NCI-H1694 (cell line): ENCODE measurements at regions not wholly inside any gene's neighbourhood (a gene's known extent, or its start where the extent isn't known, plus 50 kb on each side); places are given as distances from the start of the nearest gene placed in this dataset.
"Not testable (repeated sequence)": the region's sequence is repeated elsewhere in the genome, so short reads cannot be mapped to it uniquely, and the experiment has no call there.

ENCODE experiments used
- DNase-seq: peaks from one replicate; lab custom pipeline; 2025; lab: John Stamatoyannopoulos, UW

- DNase-seq = no peak
These were observed 50.0 kb upstream of the RASGRP1 start for GRCh38 chr15:38614621-38615020.

- no peak for DNase-seq
These were observed 53.2 kb upstream of the RASGRP1 start for GRCh38 chr15:38617831-38618230.

- DNase-seq = no peak
These were observed 53.8 kb upstream of the RASGRP1 start for GRCh38 chr15:38618242-38618955.

- DNase-seq = no peak
These were observed 55.5 kb upstream of the RASGRP1 start for GRCh38 chr15:38620098-38620497.

GRCh38 chr15:38620851-38621594, 56.4 kb upstream of the RASGRP1 start:
- peak; percentile 23 for DNase-seq

- no peak for DNase-seq
These were observed 57.7 kb upstream of the RASGRP1 start for GRCh38 chr15:38622304-38622703.

GRCh38 chr15:38622908-38623307, 58.3 kb upstream of the RASGRP1 start:
- DNase-seq = no peak

- DNase-seq = no peak
These were observed 59.1 kb upstream of the RASGRP1 start for GRCh38 chr15:38623744-38624143.

- no peak for DNase-seq
These were observed 59.9 kb upstream of the RASGRP1 start for GRCh38 chr15:38624244-38625205.

GRCh38 chr15:38625886-38626285, 61.3 kb upstream of the RASGRP1 start:
- DNase-seq = no peak

GRCh38 chr15:38626443-38627050, 61.9 kb upstream of the RASGRP1 start:
- no peak for DNase-seq

GRCh38 chr15:38627689-38628277, 63.2 kb upstream of the RASGRP1 start:
- DNase-seq = no peak

GRCh38 chr15:38631119-38632075, 66.8 kb upstream of the RASGRP1 start:
- no peak for DNase-seq

- no peak for DNase-seq
These were observed 70.6 kb upstream of the RASGRP1 start for GRCh38 chr15:38635170-38635569.

- no peak for DNase-seq
These were observed 72.0 kb upstream of the RASGRP1 start for GRCh38 chr15:38636597-38636996.

GRCh38 chr15:38638126-38638525, 73.5 kb upstream of the RASGRP1 start:
- DNase-seq = no peak

GRCh38 chr15:38638811-38639210, 74.2 kb upstream of the RASGRP1 start:
- DNase-seq = no peak

GRCh38 chr15:38642689-38643270, 78.2 kb upstream of the RASGRP1 start:
- DNase-seq = no peak

- DNase-seq = not testable (repeated sequence)
These were observed 79.7 kb upstream of the RASGRP1 start for GRCh38 chr15:38644353-38644752.

- no peak for DNase-seq
These were observed 82.1 kb upstream of the RASGRP1 start for GRCh38 chr15:38646716-38647115.
